Uterus (tissue), 3 donors: ENCODE measurements at regions not wholly inside any gene's neighbourhood (a gene's known extent, or its start where the extent isn't known, plus 50 kb on each side); places are given as distances from the start of the nearest gene placed in this dataset.
"Not testable (repeated sequence)": the region's sequence is repeated elsewhere in the genome, so short reads cannot be mapped to it uniquely, and the experiment has no call there.

Experiments
- DNase-seq, 2 donors: peaks; one replicate each; pipeline ENCODE4 v3.0.0-alpha.2; 2019 to 2020
- H3K27ac ChIP-seq, 2 donors: fragments of 200-600 bp; sonication (generic); 1 replicate in 1 of 2; 2 replicates in 1 of 2; pipeline ENCODE4 v1.5.1; 2016 to 2018
- H3K27me3 ChIP-seq, 2 donors: fragments of 200-600 bp; sonication (generic); one replicate each; pipeline ENCODE4 v1.5.1; 2018 to 2019; ENCODE audit warnings: control low read depth in 1 of 2
- H3K36me3 ChIP-seq, 2 donors: fragments of 200-600 bp; sonication (generic); one replicate each; pipeline ENCODE4 v1.5.1; 2019; ENCODE audit warnings: control low read depth in 1 of 2
- H3K4me1 ChIP-seq, 2 donors: fragments of 200-600 bp; sonication (generic); one replicate each; pipeline ENCODE4 v1.5.1; 2018 to 2019; ENCODE audit warnings: control low read depth in 1 of 2
- H3K4me3 ChIP-seq, 2 donors: fragments of 200-600 bp; sonication (generic); 1 replicate in 1 of 2; 2 replicates in 1 of 2; pipeline ENCODE4 v1.5.1; 2018 to 2019; ENCODE audit warnings: mild to moderate bottlenecking in 1 of 2
- H3K9me3 ChIP-seq, 2 donors: fragments of 200-600 bp; sonication (generic); one replicate each; pipeline ENCODE4 v1.5.1; 2019; ENCODE audit warnings: control low read depth in 1 of 2
- POLR2A ChIP-seq, 2 donors: fragments of 450-650 bp; IDR thresholded peaks; one replicate each; pipeline ENCODE4 v1.6.1; 2016; ENCODE audit warnings: antibody characterized with exemption in 2 of 2, mild to moderate bottlenecking in 1 of 2, moderate library complexity in 1 of 2
- intact Hi-C: fragments of 100-400 bp; cut with DNase I; formaldehyde crosslinking; loops from one replicate; pipeline ENCODE4 v1.15.1; 2023; ENCODE audit warnings: low total_unique reads
- TF ChIP-seq, protein P1 (sequence below), 4 experiments: fragments of 200-600 bp in 2 of 4; fragments of 450-650 bp in 2 of 4; sonication (generic) in 2 of 4; IDR thresholded peaks; one replicate each; pipeline ENCODE4 v1.5.1; 2016 to 2019; ENCODE audit warnings: antibody characterized with exemption in 4 of 4, mild to moderate bottlenecking in 2 of 4, moderate library complexity in 1 of 4
- donor health status: DM: yes; HTN: yes; CAD: no.

- TF ChIP-seq POLR2A (IDR thresholded peaks at IDR 0.05): no peak
- TF ChIP-seq, protein P1, sequence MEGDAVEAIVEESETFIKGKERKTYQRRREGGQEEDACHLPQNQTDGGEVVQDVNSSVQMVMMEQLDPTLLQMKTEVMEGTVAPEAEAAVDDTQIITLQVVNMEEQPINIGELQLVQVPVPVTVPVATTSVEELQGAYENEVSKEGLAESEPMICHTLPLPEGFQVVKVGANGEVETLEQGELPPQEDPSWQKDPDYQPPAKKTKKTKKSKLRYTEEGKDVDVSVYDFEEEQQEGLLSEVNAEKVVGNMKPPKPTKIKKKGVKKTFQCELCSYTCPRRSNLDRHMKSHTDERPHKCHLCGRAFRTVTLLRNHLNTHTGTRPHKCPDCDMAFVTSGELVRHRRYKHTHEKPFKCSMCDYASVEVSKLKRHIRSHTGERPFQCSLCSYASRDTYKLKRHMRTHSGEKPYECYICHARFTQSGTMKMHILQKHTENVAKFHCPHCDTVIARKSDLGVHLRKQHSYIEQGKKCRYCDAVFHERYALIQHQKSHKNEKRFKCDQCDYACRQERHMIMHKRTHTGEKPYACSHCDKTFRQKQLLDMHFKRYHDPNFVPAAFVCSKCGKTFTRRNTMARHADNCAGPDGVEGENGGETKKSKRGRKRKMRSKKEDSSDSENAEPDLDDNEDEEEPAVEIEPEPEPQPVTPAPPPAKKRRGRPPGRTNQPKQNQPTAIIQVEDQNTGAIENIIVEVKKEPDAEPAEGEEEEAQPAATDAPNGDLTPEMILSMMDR (IDR thresholded peaks at IDR 0.05): no peak
- intact Hi-C loops: no loop called here
- no peak overlapping the region for H3K4me3 ChIP-seq
- no peaks in the 10 kb centered on the region for H3K27me3 ChIP-seq
- no peaks in the 10 kb centered on the region for H3K4me1 ChIP-seq
- no peak overlapping the region for H3K27ac ChIP-seq
- H3K9me3 ChIP-seq: no peaks in the 10 kb centered on the region
- no peak for DNase-seq
- no peaks in the 10 kb centered on the region for H3K36me3 ChIP-seq
These were observed 284.4 kb upstream of the CRY1 start for GRCh38 chr12:107377596-107378385.

DNA sequence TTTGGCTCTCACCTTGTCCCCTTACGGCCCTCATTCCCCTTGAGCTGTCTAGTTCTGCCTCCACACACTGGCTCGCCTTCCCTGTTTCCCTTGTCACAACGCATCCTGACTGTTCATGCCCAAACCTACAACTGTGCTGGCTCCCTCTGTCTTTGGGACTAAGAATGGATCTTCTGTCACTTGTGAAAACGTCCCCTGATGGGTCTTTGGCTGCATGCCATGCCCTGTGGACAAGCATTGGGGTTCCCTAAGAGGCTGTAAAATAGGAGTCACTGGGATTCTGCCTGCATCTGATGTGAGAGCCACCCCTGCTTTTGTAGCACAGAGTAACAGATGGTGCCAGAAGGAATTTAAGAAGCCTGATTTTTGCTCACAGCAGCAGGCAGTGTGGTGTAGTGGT lies 285.3 kb upstream of the CRY1 start:
- no peak for TF ChIP-seq POLR2A (IDR thresholded peaks at IDR 0.05)
- TF ChIP-seq, protein P1 (IDR thresholded peaks at IDR 0.05): no peak
- Histone ChIP-seq H3K4me1 (no peaks in the 10 kb centered on the region), H3K36me3 (no peaks in the 10 kb centered on the region), H3K27me3 (no peaks in the 10 kb centered on the region), H3K9me3 (no peaks in the 10 kb centered on the region), H3K4me3 (no peak overlapping the region), H3K27ac (no peak overlapping the region)
- intact Hi-C loops: no loop called here
- no peak for DNase-seq

- H3K27me3 ChIP-seq, H3K4me1 ChIP-seq, H3K36me3 ChIP-seq, H3K27ac ChIP-seq, DNase-seq, H3K4me3 ChIP-seq, intact Hi-C loops, H3K9me3 ChIP-seq: not testable (repeated sequence)
These were observed 285.9 kb upstream of the CRY1 start for GRCh38 chr12:107379142-107379851.

DNA sequence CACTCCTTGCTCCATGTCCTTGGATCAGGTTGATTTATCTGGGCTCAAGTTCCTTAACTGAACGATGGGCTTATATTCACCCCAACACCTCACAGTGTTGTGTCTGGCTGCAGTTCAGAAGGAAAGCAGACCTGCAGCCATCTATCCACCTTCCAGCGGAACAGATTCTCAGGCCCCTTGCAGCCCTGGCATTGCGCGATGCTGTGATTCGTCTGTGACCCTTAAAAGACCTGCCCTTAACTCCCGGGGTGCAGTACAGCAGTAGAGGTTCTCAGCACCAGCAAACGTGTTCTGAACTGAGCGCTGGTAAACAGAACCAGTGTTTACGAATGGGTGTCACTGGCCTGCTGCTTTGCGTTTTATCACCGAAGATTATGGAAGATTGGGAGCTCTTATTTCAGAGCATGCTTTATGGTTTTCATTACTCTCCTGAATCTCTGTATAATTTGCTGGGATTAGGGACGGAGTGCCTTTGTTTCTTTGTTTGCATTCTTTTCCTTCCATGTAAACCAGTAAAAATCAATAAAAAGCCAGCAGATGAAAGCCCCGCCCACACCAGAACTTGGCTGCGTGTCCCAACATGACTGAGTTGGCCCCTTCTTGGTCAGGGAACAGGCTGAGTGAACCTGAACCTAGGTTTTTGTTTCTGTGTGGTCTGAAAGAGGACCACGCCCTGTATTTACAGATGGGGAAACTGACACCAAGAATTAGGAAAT lies 286.7 kb upstream of the CRY1 start:
- DNase-seq: no peak
- no peaks in the 10 kb centered on the region for H3K27me3 ChIP-seq
- TF ChIP-seq POLR2A (IDR thresholded peaks at IDR 0.05): no peak
- TF ChIP-seq, protein P1 (IDR thresholded peaks at IDR 0.05): no peak
- no peak overlapping the region for H3K4me3 ChIP-seq
- H3K4me1 ChIP-seq: no peaks in the 10 kb centered on the region
- intact Hi-C loops: no loop called here
- no peaks in the 10 kb centered on the region for H3K36me3 ChIP-seq
- H3K27ac ChIP-seq: no peak overlapping the region
- H3K9me3 ChIP-seq: no peaks in the 10 kb centered on the region

- H3K27me3 ChIP-seq: no peaks in the 10 kb centered on the region
- H3K36me3 ChIP-seq: no peaks in the 10 kb centered on the region
- no peaks in the 10 kb centered on the region for H3K4me1 ChIP-seq
- intact Hi-C loops: no loop called here
- H3K9me3 ChIP-seq: no peaks in the 10 kb centered on the region
- H3K27ac ChIP-seq: no peak overlapping the region
- H3K4me3 ChIP-seq: no peak overlapping the region
- DNase-seq: no peak
- TF ChIP-seq, protein P1 (IDR thresholded peaks at IDR 0.05): no peak
- no peak for TF ChIP-seq POLR2A (IDR thresholded peaks at IDR 0.05)
These were observed 291.3 kb upstream of the CRY1 start for GRCh38 chr12:107384645-107385044.
